Ishikawa (cell line): ENCODE measurements at regions not wholly inside any gene's neighbourhood (a gene's known extent, or its start where the extent isn't known, plus 50 kb on each side); places are given as distances from the start of the nearest gene placed in this dataset.

Source experiments
- CEBPB ChIP-seq: IDR thresholded peaks from 2 replicates; pipeline ENCODE4 v1.6.1; 2012
- CREB1 ChIP-seq: IDR thresholded peaks from 2 replicates; pipeline ENCODE4 v1.6.1; 2012; ENCODE audit warnings: low read depth
- EGR1 ChIP-seq: IDR thresholded peaks from 2 replicates; pipeline ENCODE4 v1.6.1; 2012
- EP300 ChIP-seq: IDR thresholded peaks from 2 replicates; pipeline ENCODE4 v1.6.1; 2012; ENCODE audit warnings: borderline replicate concordance
- FOXM1 ChIP-seq: IDR thresholded peaks from 2 replicates; pipeline ENCODE4 v1.6.1; 2012; ENCODE audit warnings: low read depth, borderline replicate concordance
- NFIC ChIP-seq: IDR thresholded peaks from 2 replicates; pipeline ENCODE4 v1.6.1; 2012
- RAD21 ChIP-seq: IDR thresholded peaks from 2 replicates; pipeline ENCODE4 v1.6.1; 2012; ENCODE audit warnings: low read depth
- TAF1 ChIP-seq: IDR thresholded peaks from 2 replicates; pipeline ENCODE4 v1.6.1; 2012; ENCODE audit warnings: low read depth, mild to moderate bottlenecking
- TCF12 ChIP-seq: IDR thresholded peaks from 2 replicates; pipeline ENCODE4 v1.6.1; 2012; ENCODE audit warnings: low read depth
- YY1 ChIP-seq: IDR thresholded peaks from 2 replicates; pipeline ENCODE4 v1.6.1; 2012; ENCODE audit warnings: low read depth
- TF ChIP-seq, protein P1 (sequence below): IDR thresholded peaks from 2 replicates; pipeline ENCODE4 v1.6.1; 2012

GRCh38 chr9:73053543-73053942, 98.1 kb upstream of the ANXA1 start:
- no peak for TF ChIP-seq CEBPB
- no peak for TF ChIP-seq CREB1
- TF ChIP-seq EGR1: no peak
- no peak for TF ChIP-seq YY1
- TF ChIP-seq NFIC: no peak
- no peak for TF ChIP-seq EP300
- TF ChIP-seq TAF1: no peak
- TF ChIP-seq FOXM1: no peak
- no peak for TF ChIP-seq RAD21
- TF ChIP-seq, protein P1, sequence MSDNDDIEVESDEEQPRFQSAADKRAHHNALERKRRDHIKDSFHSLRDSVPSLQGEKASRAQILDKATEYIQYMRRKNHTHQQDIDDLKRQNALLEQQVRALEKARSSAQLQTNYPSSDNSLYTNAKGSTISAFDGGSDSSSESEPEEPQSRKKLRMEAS: no peak
- TF ChIP-seq TCF12: no peak
